HEK293 (cell line): ENCODE measurements at regions not wholly inside any gene's neighbourhood (a gene's known extent, or its start where the extent isn't known, plus 50 kb on each side); places are given as distances from the start of the nearest gene placed in this dataset.

ENCODE experiments used
- CTCF ChIP-seq: fragments of 450-650 bp; formaldehyde crosslinking; IDR thresholded peaks from 2 replicates; pipeline ENCODE4 v1.5.1; 2016; ENCODE audit warnings: missing biosample characterization, missing genetic modification characterization
- GLI2 ChIP-seq: fragments of 450-650 bp; formaldehyde crosslinking; IDR thresholded peaks from 2 replicates; pipeline ENCODE4; 2017; ENCODE audit warnings: missing biosample characterization, missing genetic modification characterization, low read depth, borderline replicate concordance
- HOXD13 ChIP-seq: sonication (generic); formaldehyde crosslinking; IDR thresholded peaks from 2 replicates; pipeline ENCODE4 v1.8.0; 2022; ENCODE audit warnings: missing genetic modification reagents, borderline replicate concordance
- MYNN ChIP-seq: fragments of 450-650 bp; formaldehyde crosslinking; IDR thresholded peaks from 2 replicates; pipeline ENCODE4 v1.5.1; 2016; ENCODE audit warnings: missing biosample characterization, missing genetic modification characterization, borderline replicate concordance
- SP3 ChIP-seq: fragments of 450-650 bp; formaldehyde crosslinking; IDR thresholded peaks from 2 replicates; pipeline ENCODE4 v1.5.1; 2016; ENCODE audit warnings: missing biosample characterization, missing genetic modification characterization
- YY1 ChIP-seq: fragments of 450-650 bp; formaldehyde crosslinking; IDR thresholded peaks from 2 replicates; pipeline ENCODE4 v1.5.1; 2018; ENCODE audit warnings: missing biosample characterization, missing genetic modification characterization
- ZBTB26 ChIP-seq: fragments of 450-650 bp; formaldehyde crosslinking; optimal IDR thresholded peaks from 2 replicates; pipeline ENCODE3; 2016; ENCODE audit warnings: missing biosample characterization, mild to moderate bottlenecking, missing genetic modification characterization
- ZEB2 ChIP-seq: fragments of 450-650 bp; formaldehyde crosslinking; IDR thresholded peaks from 2 replicates; pipeline ENCODE4 v1.5.1; 2016; ENCODE audit warnings: missing biosample characterization, missing genetic modification characterization
- ZNF24 ChIP-seq: fragments of 450-650 bp; formaldehyde crosslinking; IDR thresholded peaks from 2 replicates; pipeline ENCODE4 v1.5.1; 2016; ENCODE audit warnings: missing biosample characterization, missing genetic modification characterization
- ZNF324 ChIP-seq: fragments of 450-650 bp; formaldehyde crosslinking; IDR thresholded peaks from 2 replicates; pipeline ENCODE4 v1.5.1; 2016; ENCODE audit warnings: missing biosample characterization, missing genetic modification characterization
- ZNF335 ChIP-seq: fragments of 450-650 bp; formaldehyde crosslinking; conservative IDR thresholded peaks from 2 replicates; pipeline ENCODE4 v1.5.1; 2016; ENCODE audit warnings: missing biosample characterization, missing genetic modification characterization
- ZNF449 ChIP-seq: fragments of 450-650 bp; formaldehyde crosslinking; IDR thresholded peaks from 2 replicates; pipeline ENCODE4 v1.5.1; 2017; ENCODE audit warnings: missing biosample characterization, mild to moderate bottlenecking, missing genetic modification characterization, moderate library complexity
- ZNF558 ChIP-seq: fragments of 450-650 bp; formaldehyde crosslinking; IDR thresholded peaks from 2 replicates; pipeline ENCODE4 v1.5.1; 2016; ENCODE audit warnings: missing biosample characterization, missing genetic modification characterization
- ZNF623 ChIP-seq: fragments of 450-650 bp; formaldehyde crosslinking; IDR thresholded peaks from 2 replicates; pipeline ENCODE4 v1.5.1; 2016; ENCODE audit warnings: missing biosample characterization, missing genetic modification characterization

GRCh38 chr2:11904941-11905340 is 158.5 kb downstream of the LPIN1 start:
- TF ChIP-seq ZEB2 (tag by site-specific recombination) (no peak), MYNN (tag by site-specific recombination) (no peak), CTCF (tag by site-specific recombination) (no peak), GLI2 (tag by site-specific recombination) (no peak), HOXD13 (no peak), YY1 (tag by site-specific recombination) (no peak), ZNF623 (tag by site-specific recombination) (no peak), ZNF558 (tag by site-specific recombination) (no peak), ZNF449 (tag by site-specific recombination) (no peak), SP3 (tag by site-specific recombination) (no peak), ZNF324 (tag by site-specific recombination) (no peak), ZNF335 (no peak), ZBTB26 (no peak), ZNF24 (tag by site-specific recombination) (no peak)
